Subcutaneous abdominal adipose tissue (tissue), 5 donors: ENCODE measurements at regions not wholly inside any gene's neighbourhood (a gene's known extent, or its start where the extent isn't known, plus 50 kb on each side); places are given as distances from the start of the nearest gene placed in this dataset.

ENCODE experiments used
- H3K27ac ChIP-seq: one replicate; pipeline ENCODE4 v1.7.0; 2013; ENCODE audit warnings: low read depth, mild to moderate bottlenecking, inconsistent platforms, low read length, moderate library complexity
- H3K27me3 ChIP-seq, 5 donors: one replicate each; pipeline ENCODE4 v1.7.0; 2013; ENCODE audit warnings: low read length in 5 of 5, inconsistent platforms in 1 of 5; ENCODE audit not compliant: control insufficient read depth in 5 of 5, insufficient read depth in 4 of 5
- H3K36me3 ChIP-seq, 5 donors: one replicate each; pipeline ENCODE4 v1.7.0; 2013; ENCODE audit warnings: low read length in 5 of 5; ENCODE audit not compliant: control insufficient read depth in 5 of 5, insufficient read depth in 5 of 5
- H3K4me1 ChIP-seq, 5 donors: one replicate each; pipeline ENCODE4 v1.7.0; 2013; ENCODE audit warnings: low read length in 5 of 5, mild to moderate bottlenecking in 3 of 5, moderate library complexity in 1 of 5; ENCODE audit not compliant: control insufficient read depth in 5 of 5, insufficient read depth in 5 of 5
- H3K4me3 ChIP-seq, 5 donors: one replicate each; pipeline ENCODE4 v1.7.0; 2013; ENCODE audit warnings: low read length in 5 of 5, low read depth in 1 of 5
- H3K9ac ChIP-seq, 5 donors: one replicate each; pipeline ENCODE4 v1.7.0; 2013; ENCODE audit warnings: low read length in 5 of 5, mild to moderate bottlenecking in 4 of 5, moderate library complexity in 3 of 5
- H3K9me3 ChIP-seq, 5 donors: one replicate each; pipeline ENCODE4 v1.7.0; 2013; ENCODE audit warnings: low read length in 5 of 5; ENCODE audit not compliant: control insufficient read depth in 5 of 5
- donor health status: healthy.
- donor health status: healthy.
- donor health status: healthy.
- donor health status: healthy.
- donor health status: healthy.

DNA sequence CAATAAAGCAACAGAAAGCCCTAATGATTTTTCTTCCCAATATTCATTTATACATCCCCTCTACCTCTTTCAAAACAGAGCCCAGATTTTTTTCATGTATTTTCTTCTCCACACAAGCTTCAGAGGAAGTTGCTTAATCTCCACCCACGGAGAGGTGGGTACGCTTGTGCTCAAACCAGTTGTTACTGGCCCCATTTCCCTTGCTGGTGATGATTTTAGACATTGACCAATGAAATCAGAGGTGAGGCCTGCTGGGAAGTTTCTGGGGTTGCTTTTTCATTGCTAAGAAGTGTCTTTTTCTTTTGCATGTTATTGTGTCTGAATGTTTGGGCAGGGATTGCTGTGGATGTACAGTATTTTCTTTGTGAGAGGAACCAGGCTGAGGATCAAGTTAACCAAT is 448.1 kb upstream of the B3GALT2 start:
- Histone ChIP-seq H3K27ac (no peak overlapping the region), H3K4me1 (peaks cover 0 to 3% (median 0%) of the 10 kb centered on the region in 5 donors), H3K9me3 (no peaks in the 10 kb centered on the region), H3K9ac (no peak overlapping the region), H3K27me3 (no peaks in the 10 kb centered on the region), H3K4me3 (no peak overlapping the region), H3K36me3 (no peaks in the 10 kb centered on the region)

GRCh38 chr1:193633991-193634390 is 447.6 kb upstream of the B3GALT2 start:
- H3K27ac ChIP-seq = no peak overlapping the region
- no peaks in the 10 kb centered on the region for H3K27me3 ChIP-seq
- no peaks in the 10 kb centered on the region for H3K9me3 ChIP-seq
- no peak overlapping the region for H3K9ac ChIP-seq
- no peaks in the 10 kb centered on the region for H3K36me3 ChIP-seq
- H3K4me1 ChIP-seq = peaks cover 0 to 3% (median 0%) of the 10 kb centered on the region in 5 donors
- H3K4me3 ChIP-seq = no peak overlapping the region

GRCh38 chr1:193633093-193633492 is 446.7 kb upstream of the B3GALT2 start:
- no peaks in the 10 kb centered on the region for H3K27me3 ChIP-seq
- no peak overlapping the region for H3K9ac ChIP-seq
- no peak overlapping the region for H3K4me3 ChIP-seq
- H3K36me3 ChIP-seq = no peaks in the 10 kb centered on the region
- no peaks in the 10 kb centered on the region for H3K9me3 ChIP-seq
- no peak overlapping the region for H3K27ac ChIP-seq
- peaks cover 0 to 3% (median 0%) of the 10 kb centered on the region in 5 donors for H3K4me1 ChIP-seq

DNA sequence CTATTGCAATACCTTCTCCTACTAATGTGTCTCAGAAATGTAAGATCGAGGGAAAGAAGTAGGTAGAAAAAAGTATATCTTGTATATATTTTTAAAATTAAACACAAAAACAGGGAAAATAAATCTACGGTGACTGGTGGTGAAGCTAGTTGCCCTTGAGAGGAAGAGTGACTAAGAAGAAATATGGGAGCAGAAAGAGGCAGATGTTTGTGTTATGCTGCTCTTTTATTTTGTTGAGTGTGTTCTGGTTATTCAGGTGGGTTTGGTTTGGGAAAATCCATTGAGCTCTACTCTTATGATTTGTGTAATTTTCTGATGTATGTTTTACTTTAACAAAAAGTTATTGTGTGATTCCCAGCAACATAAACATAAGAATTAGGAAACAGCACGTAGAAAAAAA is 444.9 kb upstream of the B3GALT2 start:
- Histone ChIP-seq H3K4me3 (no peak overlapping the region), H3K27ac (no peak overlapping the region)

GRCh38 chr1:193629875-193630274 is 443.5 kb upstream of the B3GALT2 start:
- Histone ChIP-seq H3K4me3 (no peak overlapping the region), H3K4me1 (peaks cover 0 to 3% (median 0%) of the 10 kb centered on the region in 5 donors), H3K27me3 (no peaks in the 10 kb centered on the region), H3K36me3 (no peaks in the 10 kb centered on the region), H3K9ac (no peak overlapping the region), H3K9me3 (no peaks in the 10 kb centered on the region), H3K27ac (no peak overlapping the region)

More for the DNA sequence above, 444.9 kb upstream of the B3GALT2 start:
- Histone ChIP-seq H3K27me3 (no peaks in the 10 kb centered on the region), H3K9me3 (no peaks in the 10 kb centered on the region), H3K36me3 (no peaks in the 10 kb centered on the region), H3K9ac (no peak overlapping the region), H3K4me1 (peaks cover 0 to 3% (median 0%) of the 10 kb centered on the region in 5 donors)

DNA sequence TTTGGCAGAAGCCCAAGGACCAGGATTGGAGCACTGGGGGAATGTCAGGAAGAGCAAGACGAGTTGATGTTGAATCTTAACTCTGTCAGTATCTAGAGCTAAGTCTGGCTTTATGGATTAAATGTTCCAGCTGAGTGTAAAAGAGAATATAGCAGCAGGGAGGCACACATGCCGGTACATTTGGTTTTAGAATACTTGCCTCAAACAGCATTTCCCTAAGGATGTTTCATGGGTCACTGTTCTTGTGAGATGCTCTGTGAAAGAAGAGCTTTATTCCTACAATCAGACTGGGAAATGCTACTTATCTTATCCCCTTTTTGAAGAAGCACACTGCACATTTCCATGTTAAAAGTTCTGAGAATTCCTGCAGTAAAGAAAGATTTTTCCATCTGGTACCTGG is 440.3 kb upstream of the B3GALT2 start:
- Histone ChIP-seq H3K36me3 (no peaks in the 10 kb centered on the region), H3K9ac (no peak overlapping the region), H3K27me3 (no peaks in the 10 kb centered on the region), H3K9me3 (no peaks in the 10 kb centered on the region), H3K4me1 (peaks cover 0 to 3% (median 0%) of the 10 kb centered on the region in 5 donors), H3K27ac (no peak overlapping the region), H3K4me3 (no peak overlapping the region)

DNA sequence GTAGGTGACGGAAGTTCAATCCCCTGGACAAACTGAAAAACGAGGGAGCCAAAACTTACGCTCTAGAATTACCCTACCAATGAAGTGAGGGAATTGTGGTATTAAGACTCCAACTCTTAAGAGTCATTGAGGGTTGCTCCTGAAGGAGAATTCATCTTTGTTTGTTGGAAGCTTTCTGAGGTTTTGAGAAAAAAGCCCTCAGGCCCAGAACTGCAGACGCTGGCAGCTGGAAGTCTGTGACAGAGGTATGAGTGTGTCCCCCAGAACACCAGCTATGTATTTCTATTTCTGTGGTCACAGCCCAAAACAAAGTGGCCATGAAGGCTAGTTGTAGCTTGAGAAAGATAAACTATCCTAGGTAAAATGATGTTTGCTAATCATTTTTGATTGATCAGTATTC is 438.8 kb upstream of the B3GALT2 start:
- H3K36me3 ChIP-seq = no peaks in the 10 kb centered on the region
- no peak overlapping the region for H3K9ac ChIP-seq
- no peaks in the 10 kb centered on the region for H3K9me3 ChIP-seq
- peaks cover 0 to 3% (median 0%) of the 10 kb centered on the region in 5 donors for H3K4me1 ChIP-seq
- H3K27ac ChIP-seq = no peak overlapping the region
- H3K4me3 ChIP-seq = no peak overlapping the region
- no peaks in the 10 kb centered on the region for H3K27me3 ChIP-seq

- Histone ChIP-seq H3K27ac (no peak overlapping the region), H3K9me3 (no peaks in the 10 kb centered on the region), H3K4me1 (no peaks in the 10 kb centered on the region), H3K9ac (no peak overlapping the region), H3K36me3 (no peaks in the 10 kb centered on the region), H3K27me3 (no peaks in the 10 kb centered on the region), H3K4me3 (no peak overlapping the region)
These were observed 433.5 kb upstream of the B3GALT2 start for GRCh38 chr1:193619911-193620310.

DNA sequence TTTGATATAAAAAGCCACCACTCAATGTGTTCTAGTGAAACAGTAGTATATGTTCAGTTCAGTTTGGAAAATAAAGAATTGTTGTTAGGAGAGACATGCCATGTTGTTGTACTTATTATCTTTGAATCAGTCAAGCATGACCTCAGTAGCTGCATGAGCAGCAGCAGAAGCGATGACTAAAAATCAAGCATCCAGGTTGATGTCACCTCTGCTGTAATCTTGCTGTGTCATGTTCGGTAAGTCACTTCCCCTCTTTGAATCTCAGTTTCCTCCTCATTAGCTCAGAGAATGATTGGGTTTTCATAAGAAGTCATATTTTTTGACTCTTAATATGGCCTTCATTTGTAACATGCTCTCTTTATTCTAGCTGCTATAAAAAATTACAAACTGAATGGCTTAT is 428.4 kb upstream of the B3GALT2 start:
- H3K9me3 ChIP-seq = no peaks in the 10 kb centered on the region
- H3K27ac ChIP-seq = no peak overlapping the region
- no peaks in the 10 kb centered on the region for H3K27me3 ChIP-seq
- no peak overlapping the region for H3K9ac ChIP-seq
- H3K36me3 ChIP-seq = no peaks in the 10 kb centered on the region
- no peaks in the 10 kb centered on the region for H3K4me1 ChIP-seq
- no peak overlapping the region for H3K4me3 ChIP-seq

GRCh38 chr1:193614275-193614674 is 427.9 kb upstream of the B3GALT2 start:
- no peaks in the 10 kb centered on the region for H3K9me3 ChIP-seq
- no peaks in the 10 kb centered on the region for H3K36me3 ChIP-seq
- H3K27ac ChIP-seq = no peak overlapping the region
- H3K4me1 ChIP-seq = no peaks in the 10 kb centered on the region
- no peak overlapping the region for H3K9ac ChIP-seq
- H3K27me3 ChIP-seq = no peaks in the 10 kb centered on the region
- H3K4me3 ChIP-seq = no peak overlapping the region

DNA sequence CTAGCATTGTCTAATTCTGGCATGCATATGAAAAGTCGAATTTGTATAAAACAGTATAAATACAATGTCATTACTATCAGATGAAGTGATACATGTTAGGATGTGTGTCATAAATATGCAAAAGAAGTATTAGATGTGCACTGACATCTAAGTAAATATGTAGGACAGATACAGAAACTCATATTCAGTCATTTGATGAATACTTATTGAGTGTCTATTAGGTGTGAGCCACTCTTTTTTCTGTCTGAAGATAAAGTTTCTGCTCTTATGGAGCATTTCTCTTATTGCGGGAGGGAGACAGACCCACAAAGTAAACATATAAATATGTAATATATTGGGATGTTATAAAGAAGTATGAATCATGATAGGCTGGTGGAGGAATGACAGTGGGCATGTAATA is 426.6 kb upstream of the B3GALT2 start:
- Histone ChIP-seq H3K36me3 (no peaks in the 10 kb centered on the region), H3K27me3 (no peaks in the 10 kb centered on the region), H3K4me1 (no peaks in the 10 kb centered on the region), H3K9me3 (no peaks in the 10 kb centered on the region), H3K27ac (no peak overlapping the region), H3K9ac (no peak overlapping the region), H3K4me3 (no peak overlapping the region)
